Adrenal gland (tissue), 5 donors: ENCODE measurements at regions not wholly inside any gene's neighbourhood (a gene's known extent, or its start where the extent isn't known, plus 50 kb on each side); places are given as distances from the start of the nearest gene placed in this dataset.

Experiments
- POLR2A ChIP-seq, 2 donors: fragments of 450-650 bp; IDR thresholded peaks; one replicate each; pipeline ENCODE4 v1.6.1; 2017; ENCODE audit warnings: antibody characterized with exemption in 2 of 2, mild to moderate bottlenecking in 2 of 2, moderate library complexity in 1 of 2
- TF ChIP-seq, protein P1 (sequence below), 6 experiments: fragments of 450-650 bp in 4 of 6; fragments of 200-600 bp in 2 of 6; sonication (generic) in 1 of 6; IDR thresholded peaks; 1 replicate in 5 of 6; 2 replicates in 1 of 6; pipeline versions ENCODE4 v1.5.1 to v1.8.0; 2016 to 2021; ENCODE audit warnings: antibody characterized with exemption in 6 of 6, mild to moderate bottlenecking in 2 of 6, moderate library complexity in 1 of 6
- donor health status: DM: no; HTN: no; CAD: no.

DNA sequence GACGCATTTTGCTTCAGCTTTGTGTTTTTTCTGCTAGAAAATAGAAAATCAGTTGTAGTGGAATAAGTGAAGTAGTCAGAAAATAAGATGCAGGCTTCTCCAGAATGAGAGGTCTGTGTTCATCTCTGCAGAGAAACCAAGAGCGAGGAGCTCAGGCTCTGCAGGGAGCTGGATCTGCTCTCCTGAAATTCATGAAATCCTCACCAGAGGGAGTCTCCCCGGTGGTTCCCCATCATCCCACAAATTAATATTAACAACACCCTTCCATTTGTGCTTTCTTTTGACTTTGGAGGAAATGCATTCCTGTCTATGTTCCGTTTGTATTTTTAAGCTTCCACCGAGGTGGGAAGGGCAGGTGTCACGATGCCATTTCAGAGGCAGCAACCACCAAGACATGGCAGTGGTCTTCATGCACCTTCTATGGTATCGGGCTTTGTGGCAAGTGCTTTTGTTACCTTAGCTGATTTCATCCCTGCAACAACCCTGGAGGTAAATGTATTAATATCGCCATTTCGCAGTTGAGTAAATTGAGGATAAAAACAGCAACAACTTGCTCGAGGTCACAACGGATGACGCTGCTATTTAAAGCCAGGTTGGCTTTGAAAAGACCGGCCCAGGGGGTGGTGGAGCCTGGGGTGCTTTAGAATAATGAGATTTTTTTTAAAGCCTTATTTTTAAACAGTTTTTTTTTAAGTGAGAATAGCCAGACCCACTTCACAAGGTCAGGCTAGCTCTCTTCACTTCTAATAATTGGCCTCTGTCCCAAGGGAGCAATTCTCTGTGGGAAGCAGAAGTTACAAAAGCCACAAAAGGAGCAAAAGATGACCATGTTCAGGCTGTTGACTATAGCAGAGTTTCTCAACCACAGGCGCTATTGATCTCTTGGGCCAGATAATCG is 367.6 kb upstream of the ERCC4 start:
- TF ChIP-seq, protein P1, sequence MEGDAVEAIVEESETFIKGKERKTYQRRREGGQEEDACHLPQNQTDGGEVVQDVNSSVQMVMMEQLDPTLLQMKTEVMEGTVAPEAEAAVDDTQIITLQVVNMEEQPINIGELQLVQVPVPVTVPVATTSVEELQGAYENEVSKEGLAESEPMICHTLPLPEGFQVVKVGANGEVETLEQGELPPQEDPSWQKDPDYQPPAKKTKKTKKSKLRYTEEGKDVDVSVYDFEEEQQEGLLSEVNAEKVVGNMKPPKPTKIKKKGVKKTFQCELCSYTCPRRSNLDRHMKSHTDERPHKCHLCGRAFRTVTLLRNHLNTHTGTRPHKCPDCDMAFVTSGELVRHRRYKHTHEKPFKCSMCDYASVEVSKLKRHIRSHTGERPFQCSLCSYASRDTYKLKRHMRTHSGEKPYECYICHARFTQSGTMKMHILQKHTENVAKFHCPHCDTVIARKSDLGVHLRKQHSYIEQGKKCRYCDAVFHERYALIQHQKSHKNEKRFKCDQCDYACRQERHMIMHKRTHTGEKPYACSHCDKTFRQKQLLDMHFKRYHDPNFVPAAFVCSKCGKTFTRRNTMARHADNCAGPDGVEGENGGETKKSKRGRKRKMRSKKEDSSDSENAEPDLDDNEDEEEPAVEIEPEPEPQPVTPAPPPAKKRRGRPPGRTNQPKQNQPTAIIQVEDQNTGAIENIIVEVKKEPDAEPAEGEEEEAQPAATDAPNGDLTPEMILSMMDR (IDR thresholded peaks at IDR 0.05) = no peak
- no peak for TF ChIP-seq POLR2A (IDR thresholded peaks at IDR 0.05)
